ENCODE measurements at regions not wholly inside any gene's neighbourhood (a gene's known extent, or its start where the extent isn't known, plus 50 kb on each side); places are given as distances from the start of the nearest gene placed in this dataset.
"Not testable (repeated sequence)": the region's sequence is repeated elsewhere in the genome, so short reads cannot be mapped to it uniquely, and the experiment has no call there.

- Histone ChIP-seq H3K27me3 (no peaks in the 10 kb centered on the region), H3K27ac (no peak overlapping the region), H3K36me3 (replicated peaks in 1 of 2) (no peaks in the 10 kb centered on the region), H3K9me3 (replicated peaks in 1 of 3) (no peaks in the 10 kb centered on the region), H3K4me1 (replicated peaks in 1 of 2) (no peaks in the 10 kb centered on the region), H3K4me3 (no peak overlapping the region)
- no peak for TF ChIP-seq POLR2A (IDR thresholded peaks at IDR 0.05)
- no peak for TF ChIP-seq CTCF (IDR thresholded peaks at IDR 0.05)
- intact Hi-C loops (cut with DNase I): no loop called here
- DNase-seq: peak in 1 of 7 donors; percentile 1
- WGBS, 4 donors: 72 to 86% (median 83%) methylated on average over 7 of the region's 7 CpGs
Measured at GRCh38 chr11:116342148-116342547, 430.6 kb downstream of the BUD13 start.

- intact Hi-C loops (cut with DNase I): no loop called here
- WGBS, 4 donors: 67 to 74% (median 71%) methylated on average over 9 of the region's 9 CpGs
- Histone ChIP-seq H3K9me3 (replicated peaks in 1 of 3) (no peaks in the 10 kb centered on the region), H3K27ac (no peak overlapping the region), H3K4me1 (replicated peaks in 1 of 2) (no peaks in the 10 kb centered on the region), H3K4me3 (no peak overlapping the region), H3K36me3 (replicated peaks in 1 of 2) (no peaks in the 10 kb centered on the region), H3K27me3 (no peaks in the 10 kb centered on the region)
- no peak for TF ChIP-seq POLR2A (IDR thresholded peaks at IDR 0.05)
- no peak for TF ChIP-seq CTCF (IDR thresholded peaks at IDR 0.05)
- DNase-seq: peak in 1 of 7 donors; percentile 3
Measured at GRCh38 chr11:116339306-116340098, 433.3 kb downstream of the BUD13 start.

GRCh38 chr11:116338500-116338899 lies 434.3 kb downstream of the BUD13 start:
- H3K9me3 ChIP-seq (replicated peaks in 1 of 3); H3K4me1 ChIP-seq (replicated peaks in 1 of 2); intact Hi-C loops (cut with DNase I); H3K36me3 ChIP-seq (replicated peaks in 1 of 2); H3K27ac ChIP-seq; H3K27me3 ChIP-seq; H3K4me3 ChIP-seq: not testable (repeated sequence)
- WGBS, 4 donors: 93 to 97% (median 95%) methylated on average over 4 of the region's 4 CpGs
- peak in 1 of 7 donors; percentile 1 for DNase-seq

GRCh38 chr11:116336540-116336939 lies 436.2 kb downstream of the BUD13 start:
- Histone ChIP-seq H3K27me3 (no peaks in the 10 kb centered on the region), H3K4me3 (no peak overlapping the region), H3K9me3 (replicated peaks in 1 of 3) (no peaks in the 10 kb centered on the region), H3K27ac (no peak overlapping the region), H3K4me1 (replicated peaks in 1 of 2) (no peaks in the 10 kb centered on the region), H3K36me3 (replicated peaks in 1 of 2) (no peaks in the 10 kb centered on the region)
- TF ChIP-seq POLR2A (IDR thresholded peaks at IDR 0.05): no peak
- no peak for TF ChIP-seq CTCF (IDR thresholded peaks at IDR 0.05)
- peak in 1 of 7 donors; percentile 7 for DNase-seq
- intact Hi-C loops (cut with DNase I): no loop called here
- 78 to 100% (median 90%) methylated on average over 1 of the region's 1 CpG for WGBS, 4 donors

- WGBS, 4 donors: 86 to 100% (median 93%) methylated on average over 3 of the region's 3 CpGs
- Histone ChIP-seq H3K36me3 (replicated peaks in 1 of 2) (no peaks in the 10 kb centered on the region), H3K4me3 (no peak overlapping the region), H3K27ac (no peak overlapping the region), H3K27me3 (no peaks in the 10 kb centered on the region), H3K9me3 (replicated peaks in 1 of 3) (no peaks in the 10 kb centered on the region), H3K4me1 (replicated peaks in 1 of 2) (no peaks in the 10 kb centered on the region)
- TF ChIP-seq POLR2A (IDR thresholded peaks at IDR 0.05): no peak
- peak in 1 of 7 donors; percentile 11 for DNase-seq
- intact Hi-C loops (cut with DNase I): no loop called here
Measured at GRCh38 chr11:116335891-116336290, 436.9 kb downstream of the BUD13 start.
